Keratinocyte (primary cell): ENCODE measurements at regions not wholly inside any gene's neighbourhood (a gene's known extent, or its start where the extent isn't known, plus 50 kb on each side); places are given as distances from the start of the nearest gene placed in this dataset.

Experiments used
- DNase-seq: peaks from one replicate; pipeline ENCODE4 v3.0.0-alpha.2; 2011; ENCODE audit warnings: low read depth, missing footprints, low spot score
- FAIRE-seq: peaks from 2 replicates; lab custom pipeline; 2011; peaks lifted over from hg19 to GRCh38; lab: Jason Lieb, UNC
- H2AFZ ChIP-seq: 2 replicates; pipeline ENCODE4 v1.6.0; 2012; ENCODE audit warnings: low read length, control low read depth, inconsistent platforms; ENCODE audit not compliant: control insufficient read depth
- H3K27ac ChIP-seq: 2 replicates; pipeline ENCODE4 v1.5.1; 2011; ENCODE audit warnings: low read length; ENCODE audit not compliant: control insufficient read depth, insufficient read depth
- H3K27me3 ChIP-seq: 3 replicates; pipeline ENCODE4 v1.6.0; 2011; ENCODE audit warnings: low read length; ENCODE audit not compliant: control insufficient read depth, insufficient read depth; ENCODE audit errors: extremely low read depth
- H3K36me3 ChIP-seq, 2 experiments: 2 replicates in 1 of 2; 3 replicates in 1 of 2; pipeline ENCODE4 v1.5.1; 2011; ENCODE audit warnings: low read length in 2 of 2, mild to moderate bottlenecking in 1 of 2; ENCODE audit not compliant: control insufficient read depth in 2 of 2, insufficient read depth in 2 of 2; ENCODE audit errors: extremely low read depth in 1 of 2
- H3K4me1 ChIP-seq: 3 replicates; pipeline ENCODE4 v1.5.1; 2011; ENCODE audit warnings: low read length; ENCODE audit not compliant: control insufficient read depth, insufficient read depth; ENCODE audit errors: extremely low read depth
- H3K4me2 ChIP-seq: 3 replicates; pipeline ENCODE4 v1.6.0; 2011; ENCODE audit warnings: low read depth, low read length; ENCODE audit not compliant: control insufficient read depth, insufficient read depth; ENCODE audit errors: extremely low read depth
- H3K4me3 ChIP-seq, 3 experiments: fragments of 200-600 bp in 1 of 3; sonication (generic) in 1 of 3; 2 replicates in 2 of 3; 3 replicates in 1 of 3; pipeline ENCODE4 v1.5.1; 2011 to 2016; ENCODE audit warnings: low read length in 3 of 3, mild to moderate bottlenecking in 3 of 3, control low read depth in 2 of 3, inconsistent platforms in 1 of 3, low read depth in 1 of 3, mixed read lengths in 1 of 3, mixed run types in 1 of 3, moderate library complexity in 1 of 3; ENCODE audit not compliant: control insufficient read depth in 2 of 3, insufficient read depth in 2 of 3; ENCODE audit errors: extremely low read depth in 1 of 3
- H3K79me2 ChIP-seq: 2 replicates; pipeline ENCODE4 v1.6.0; 2012; ENCODE audit warnings: low read length; ENCODE audit not compliant: control insufficient read depth, insufficient read depth
- H3K9ac ChIP-seq: 3 replicates; pipeline ENCODE4 v1.6.0; 2011; ENCODE audit warnings: low read length; ENCODE audit not compliant: control insufficient read depth, insufficient read depth; ENCODE audit errors: extremely low read depth
- H3K9me1 ChIP-seq: 3 replicates; pipeline ENCODE4 v1.6.0; 2011; ENCODE audit warnings: low read length; ENCODE audit not compliant: control insufficient read depth, insufficient read depth; ENCODE audit errors: extremely low read depth
- H3K9me3 ChIP-seq: 2 replicates; pipeline ENCODE4 v1.5.1; 2012; ENCODE audit warnings: low read depth, low read length; ENCODE audit not compliant: control insufficient read depth
- H4K20me1 ChIP-seq: 3 replicates; pipeline ENCODE4 v1.6.0; 2011; ENCODE audit warnings: low read length; ENCODE audit not compliant: control insufficient read depth, insufficient read depth; ENCODE audit errors: extremely low read depth
- CTCF ChIP-seq, 3 experiments: IDR thresholded peaks in 1 of 3; conservative IDR thresholded peaks in 1 of 3; optimal IDR thresholded peaks in 1 of 3; 2 replicates in 2 of 3; 3 replicates in 1 of 3; pipeline versions ENCODE3 to v1.5.1; 2011; ENCODE audit warnings: low read length in 3 of 3, mild to moderate bottlenecking in 3 of 3, moderate library complexity in 2 of 3, control low read depth in 1 of 3, inconsistent platforms in 1 of 3; ENCODE audit not compliant: insufficient read depth in 2 of 3; ENCODE audit errors: extremely low read depth in 1 of 3
- EZH2 ChIP-seq: IDR thresholded peaks from one replicate; pipeline ENCODE4 v1.6.1; 2012; ENCODE audit warnings: inconsistent platforms, mild to moderate bottlenecking, low read length, moderate library complexity
- dilution Hi-C: fragments of 300-500 bp; cut with MboI; formaldehyde crosslinking; loops from one replicate; pipeline ENCODE4 v1.7.0; 2020; ENCODE audit warnings: low sequenced_read_pairs; ENCODE audit not compliant: extremely low pct_ligation_motif_present

- no peak for TF ChIP-seq CTCF (optimal IDR thresholded peaks at IDR 0.05 in 1 of 3, IDR thresholded peaks at IDR 0.05 in 1 of 3, conservative IDR thresholded peaks at IDR 0.05 in 1 of 3; ENCODE audit: extremely low read depth in 1 of 3, insufficient read depth in 2 of 3, low read length in 3 of 3)
- no peak for TF ChIP-seq EZH2
- FAIRE-seq = no peak
- no peaks in the 10 kb centered on the region for H3K79me2 ChIP-seq
- H3K9me3 ChIP-seq = peaks cover 2% of the 10 kb centered on the region
- H3K9me1 ChIP-seq = no peaks in the 10 kb centered on the region
- no peak overlapping the region for H3K9ac ChIP-seq
- no peak overlapping the region for H2AFZ ChIP-seq
- no peaks in the 10 kb centered on the region for H3K27me3 ChIP-seq
- no peaks in the 10 kb centered on the region for H4K20me1 ChIP-seq
- no peak for DNase-seq
- dilution Hi-C loops = no loop called here
- no peak overlapping the region for H3K27ac ChIP-seq
- no peaks in the 10 kb centered on the region for H3K36me3 ChIP-seq
- no peaks in the 10 kb centered on the region for H3K4me1 ChIP-seq
- no peak overlapping the region for H3K4me3 ChIP-seq
- no peak overlapping the region for H3K4me2 ChIP-seq
These were observed 67.4 kb upstream of the SPINK5 start for GRCh38 chr5:147996379-147996778.

- Histone ChIP-seq H3K9ac (no peak overlapping the region), H3K27ac (no peak overlapping the region), H3K27me3 (no peaks in the 10 kb centered on the region), H3K79me2 (no peaks in the 10 kb centered on the region), H2AFZ (no peak overlapping the region), H4K20me1 (no peaks in the 10 kb centered on the region), H3K9me1 (no peaks in the 10 kb centered on the region), H3K4me2 (no peak overlapping the region), H3K36me3 (no peaks in the 10 kb centered on the region), H3K4me3 (no peak overlapping the region), H3K9me3 (no peaks in the 10 kb centered on the region), H3K4me1 (no peaks in the 10 kb centered on the region)
- TF ChIP-seq EZH2 = no peak
- dilution Hi-C loops = no loop called here
- DNase-seq (no peak), FAIRE-seq (no peak)
These were observed 67.9 kb upstream of the SPINK5 start for GRCh38 chr5:147995846-147996245.

GRCh38 chr5:147989994-147990393, 73.8 kb upstream of the SPINK5 start:
- Histone ChIP-seq H3K4me1 (no peaks in the 10 kb centered on the region), H3K79me2 (no peaks in the 10 kb centered on the region), H3K4me2 (no peak overlapping the region), H3K9me3 (no peaks in the 10 kb centered on the region), H3K4me3 (no peak overlapping the region), H4K20me1 (no peaks in the 10 kb centered on the region), H2AFZ (no peak overlapping the region), H3K36me3 (no peaks in the 10 kb centered on the region), H3K27me3 (no peaks in the 10 kb centered on the region), H3K27ac (no peak overlapping the region), H3K9ac (no peak overlapping the region), H3K9me1 (no peaks in the 10 kb centered on the region)
- DNase-seq = no peak
- dilution Hi-C loops = no loop called here
- TF ChIP-seq EZH2 = no peak
- TF ChIP-seq CTCF (optimal IDR thresholded peaks at IDR 0.05 in 1 of 3, IDR thresholded peaks at IDR 0.05 in 1 of 3, conservative IDR thresholded peaks at IDR 0.05 in 1 of 3; ENCODE audit: extremely low read depth in 1 of 3, insufficient read depth in 2 of 3, low read length in 3 of 3) = no peak
- FAIRE-seq = peak; percentile 5
